KMS-11 (cell line): ENCODE measurements at regions not wholly inside any gene's neighbourhood (a gene's known extent, or its start where the extent isn't known, plus 50 kb on each side); places are given as distances from the start of the nearest gene placed in this dataset.

Experiments
- H2AFZ ChIP-seq: fragments of 200-600 bp; sonication (generic); 2 replicates; pipeline ENCODE4 v1.6.1; 2016; ENCODE audit warnings: antibody characterized with exemption, mixed run types, low read depth
- H3K27ac ChIP-seq: fragments of 200-600 bp; sonication (generic); 2 replicates; pipeline ENCODE4 v1.6.1; 2016; ENCODE audit warnings: mild to moderate bottlenecking, mixed run types
- H3K27me3 ChIP-seq: fragments of 200-600 bp; sonication (generic); 2 replicates; pipeline ENCODE4 v1.6.1; 2017; ENCODE audit warnings: mild to moderate bottlenecking, low read depth, mixed run types, moderate library complexity; ENCODE audit not compliant: insufficient read depth
- H3K36me3 ChIP-seq: fragments of 200-600 bp; sonication (generic); 2 replicates; pipeline ENCODE4 v1.6.1; 2017; ENCODE audit warnings: mild to moderate bottlenecking, mixed run types; ENCODE audit not compliant: insufficient read depth
- H3K4me1 ChIP-seq: fragments of 200-600 bp; sonication (generic); 2 replicates; pipeline ENCODE4 v1.6.1; 2016; ENCODE audit warnings: mild to moderate bottlenecking, low read depth, mixed run types; ENCODE audit not compliant: poor library complexity, severe bottlenecking
- H3K4me2 ChIP-seq: fragments of 200-600 bp; sonication (generic); 2 replicates; pipeline ENCODE4 v1.7.0; 2016; ENCODE audit warnings: mild to moderate bottlenecking, mixed run types
- H3K4me3 ChIP-seq: fragments of 200-600 bp; sonication (generic); IDR thresholded peaks from 2 replicates; pipeline ENCODE4 v1.6.1; 2017; ENCODE audit warnings: low read depth, low read length, mixed read lengths; ENCODE audit not compliant: insufficient read depth
- H3K79me2 ChIP-seq: fragments of 200-600 bp; sonication (generic); 2 replicates; pipeline ENCODE4 v1.6.1; 2016; ENCODE audit warnings: low read depth, mixed run types; ENCODE audit not compliant: insufficient read depth
- H3K9ac ChIP-seq: fragments of 200-600 bp; sonication (generic); 2 replicates; pipeline ENCODE4 v1.6.1; 2016; ENCODE audit warnings: mild to moderate bottlenecking, mixed run types
- H4K20me1 ChIP-seq: fragments of 200-600 bp; sonication (generic); 2 replicates; pipeline ENCODE4 v1.6.1; 2016; ENCODE audit warnings: mild to moderate bottlenecking, mixed run types; ENCODE audit not compliant: insufficient read depth
- TF ChIP-seq, protein P1 (sequence below): fragments of 200-600 bp; sonication (generic); conservative IDR thresholded peaks from 2 replicates; pipeline ENCODE4 v1.6.1; 2017; ENCODE audit warnings: low read depth, mild to moderate bottlenecking, antibody characterized with exemption, low read length, moderate library complexity, mixed read lengths

DNA sequence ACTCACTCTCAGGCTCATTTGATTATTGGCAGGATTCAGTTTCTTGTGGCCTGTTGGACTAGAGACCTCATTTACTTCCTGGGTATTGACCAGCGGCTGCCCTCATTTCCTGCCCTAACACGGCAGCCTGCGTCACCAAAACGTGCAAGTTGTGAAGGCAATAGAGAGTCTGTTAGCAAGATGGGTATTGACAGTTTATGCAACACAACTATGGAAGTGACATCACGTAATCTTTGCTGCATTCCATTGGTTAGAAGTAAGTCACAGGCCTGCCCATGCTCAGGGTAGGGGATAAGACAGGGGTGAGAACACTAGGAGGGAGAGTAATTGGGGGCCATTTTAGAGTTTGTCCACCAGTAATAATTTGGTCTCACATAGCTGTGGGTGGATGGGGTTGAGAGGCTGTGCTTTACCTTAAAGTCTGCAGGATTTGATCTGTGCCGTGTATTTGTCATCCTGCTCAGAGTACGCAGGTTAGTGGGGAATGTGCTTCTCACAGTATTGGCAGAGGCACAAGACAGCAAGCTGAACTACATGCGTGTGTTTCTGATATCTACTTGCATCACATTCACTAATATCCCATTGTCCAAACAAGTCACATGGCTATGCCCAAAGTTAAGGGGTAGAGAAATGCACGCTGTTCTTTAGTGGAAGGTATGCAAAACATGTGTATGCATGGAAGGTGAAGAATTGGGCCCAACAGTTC, 83.3 kb downstream of the EDEM1 start:
- Histone ChIP-seq H3K27me3 (no peaks in the 10 kb centered on the region), H2AFZ (no peak overlapping the region), H3K36me3 (no peaks in the 10 kb centered on the region), H3K4me1 (no peaks in the 10 kb centered on the region), H3K4me2 (no peak overlapping the region), H3K9ac (no peak overlapping the region), H3K27ac (no peak overlapping the region), H3K4me3 (no peak overlapping the region), H4K20me1 (no peaks in the 10 kb centered on the region), H3K79me2 (no peaks in the 10 kb centered on the region)
- TF ChIP-seq, protein P1, sequence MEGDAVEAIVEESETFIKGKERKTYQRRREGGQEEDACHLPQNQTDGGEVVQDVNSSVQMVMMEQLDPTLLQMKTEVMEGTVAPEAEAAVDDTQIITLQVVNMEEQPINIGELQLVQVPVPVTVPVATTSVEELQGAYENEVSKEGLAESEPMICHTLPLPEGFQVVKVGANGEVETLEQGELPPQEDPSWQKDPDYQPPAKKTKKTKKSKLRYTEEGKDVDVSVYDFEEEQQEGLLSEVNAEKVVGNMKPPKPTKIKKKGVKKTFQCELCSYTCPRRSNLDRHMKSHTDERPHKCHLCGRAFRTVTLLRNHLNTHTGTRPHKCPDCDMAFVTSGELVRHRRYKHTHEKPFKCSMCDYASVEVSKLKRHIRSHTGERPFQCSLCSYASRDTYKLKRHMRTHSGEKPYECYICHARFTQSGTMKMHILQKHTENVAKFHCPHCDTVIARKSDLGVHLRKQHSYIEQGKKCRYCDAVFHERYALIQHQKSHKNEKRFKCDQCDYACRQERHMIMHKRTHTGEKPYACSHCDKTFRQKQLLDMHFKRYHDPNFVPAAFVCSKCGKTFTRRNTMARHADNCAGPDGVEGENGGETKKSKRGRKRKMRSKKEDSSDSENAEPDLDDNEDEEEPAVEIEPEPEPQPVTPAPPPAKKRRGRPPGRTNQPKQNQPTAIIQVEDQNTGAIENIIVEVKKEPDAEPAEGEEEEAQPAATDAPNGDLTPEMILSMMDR: no peak

DNA sequence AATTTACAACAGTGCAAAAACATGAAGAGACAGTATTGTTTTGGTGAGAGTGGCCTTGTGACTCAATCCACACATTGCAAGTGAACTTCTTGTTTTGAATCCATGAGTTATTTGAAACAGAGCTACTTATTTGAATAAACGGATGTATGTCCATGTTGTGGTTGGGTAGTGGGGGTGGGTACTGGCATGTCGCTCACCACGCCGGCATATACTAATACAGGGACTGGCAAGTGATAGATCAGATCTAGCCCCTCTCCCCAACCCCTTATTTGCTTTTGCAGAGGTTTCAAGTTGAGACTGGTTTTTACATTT, 83.8 kb downstream of the EDEM1 start:
- H3K36me3 ChIP-seq: no peaks in the 10 kb centered on the region

DNA sequence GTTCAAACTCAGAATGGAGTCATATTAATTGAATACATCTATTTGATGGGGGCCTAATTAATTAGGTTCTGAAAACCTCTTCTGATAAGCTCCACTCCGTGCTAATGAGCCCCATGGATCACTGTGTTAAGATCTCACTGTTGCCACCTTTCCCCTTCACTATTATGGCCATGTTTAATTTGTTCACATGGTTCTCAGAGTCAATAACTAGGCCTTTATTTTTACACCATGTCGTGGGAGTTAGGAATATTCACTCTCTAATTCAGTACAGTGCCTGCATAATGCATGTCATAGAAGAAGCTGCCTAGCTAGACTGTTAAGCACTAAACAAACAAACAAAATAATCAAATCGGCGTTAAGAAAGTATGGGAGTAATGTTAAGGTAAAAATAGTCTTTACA, 84.9 kb downstream of the EDEM1 start:
- TF ChIP-seq, protein P1: no peak
- H2AFZ ChIP-seq: no peak overlapping the region
- H4K20me1 ChIP-seq: no peaks in the 10 kb centered on the region

More for the DNA sequence above, 83.8 kb downstream of the EDEM1 start:
- Histone ChIP-seq H3K4me1 (no peaks in the 10 kb centered on the region), H3K27me3 (no peaks in the 10 kb centered on the region), H2AFZ (no peak overlapping the region), H3K4me3 (no peak overlapping the region), H3K9ac (no peak overlapping the region), H3K27ac (no peak overlapping the region), H3K79me2 (no peaks in the 10 kb centered on the region), H4K20me1 (no peaks in the 10 kb centered on the region), H3K4me2 (no peak overlapping the region)
- TF ChIP-seq, protein P1: no peak

DNA sequence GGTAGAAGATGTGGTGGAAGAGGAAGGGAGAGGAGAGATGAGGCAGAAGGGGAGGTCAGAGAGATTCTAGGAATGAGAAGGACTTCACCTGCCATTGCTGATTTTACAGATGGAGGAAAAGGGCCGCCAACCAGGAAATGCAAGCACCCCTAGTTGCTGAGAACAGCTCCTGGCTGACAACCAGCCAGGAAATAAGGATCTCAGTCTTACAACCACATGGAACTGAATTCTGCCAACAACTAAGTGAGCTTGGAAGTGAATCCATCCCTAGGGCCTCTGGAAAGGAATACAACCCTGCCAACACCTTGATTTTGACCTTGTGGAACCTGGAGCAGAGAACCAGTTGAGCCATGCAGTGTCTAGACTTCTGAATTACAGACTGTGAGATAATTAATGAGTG, 86.6 kb downstream of the EDEM1 start:
- Histone ChIP-seq H3K4me2 (no peak overlapping the region), H3K27ac (no peak overlapping the region), H3K4me1 (no peaks in the 10 kb centered on the region), H3K27me3 (no peaks in the 10 kb centered on the region), H3K36me3 (no peaks in the 10 kb centered on the region), H3K79me2 (no peaks in the 10 kb centered on the region), H2AFZ (no peak overlapping the region), H3K4me3 (no peak overlapping the region), H4K20me1 (no peaks in the 10 kb centered on the region), H3K9ac (no peak overlapping the region)
- TF ChIP-seq, protein P1: no peak

More for the DNA sequence above, 84.9 kb downstream of the EDEM1 start:
- Histone ChIP-seq H3K27ac (no peak overlapping the region), H3K9ac (no peak overlapping the region), H3K4me1 (no peaks in the 10 kb centered on the region), H3K4me3 (no peak overlapping the region), H3K27me3 (no peaks in the 10 kb centered on the region), H3K4me2 (no peak overlapping the region), H3K79me2 (no peaks in the 10 kb centered on the region), H3K36me3 (no peaks in the 10 kb centered on the region)
